ENCODE measurements at regions not wholly inside any gene's neighbourhood (a gene's known extent, or its start where the extent isn't known, plus 50 kb on each side); places are given as distances from the start of the nearest gene placed in this dataset.
"Not testable (repeated sequence)": the region's sequence is repeated elsewhere in the genome, so short reads cannot be mapped to it uniquely, and the experiment has no call there.

GRCh38 chr1:5680600-5680999 is 311.6 kb downstream of the NPHP4 start:
- H3K9ac ChIP-seq (ENCODE audit: low read depth, low read length), result no peak overlapping the region
- H3K4me3 ChIP-seq (ENCODE audit: low read depth, low read length), result no peak overlapping the region

GRCh38 chr1:5678759-5679158 is 313.5 kb downstream of the NPHP4 start:
- Histone ChIP-seq H3K9ac (ENCODE audit: low read depth, low read length) (no peak overlapping the region), H3K9me3 (ENCODE audit: control insufficient read depth, insufficient read depth, low read length) (no peaks in the 10 kb centered on the region), H3K27me3 (ENCODE audit: control insufficient read depth, insufficient read depth, low read length) (no peaks in the 10 kb centered on the region), H3K36me3 (ENCODE audit: control insufficient read depth, insufficient read depth, low read length) (no peaks in the 10 kb centered on the region), H3K27ac (ENCODE audit: low read depth, low read length) (no peak overlapping the region), H3K4me3 (ENCODE audit: low read depth, low read length) (no peak overlapping the region), H3K4me1 (ENCODE audit: control insufficient read depth, insufficient read depth, low read length) (no peaks in the 10 kb centered on the region)

More at GRCh38 chr1:5680600-5680999, 311.6 kb downstream of the NPHP4 start:
- Histone ChIP-seq H3K27ac (ENCODE audit: low read depth, low read length) (no peak overlapping the region), H3K27me3 (ENCODE audit: control insufficient read depth, insufficient read depth, low read length) (no peaks in the 10 kb centered on the region), H3K36me3 (ENCODE audit: control insufficient read depth, insufficient read depth, low read length) (no peaks in the 10 kb centered on the region), H3K9me3 (ENCODE audit: control insufficient read depth, insufficient read depth, low read length) (no peaks in the 10 kb centered on the region), H3K4me1 (ENCODE audit: control insufficient read depth, insufficient read depth, low read length) (no peaks in the 10 kb centered on the region)

GRCh38 chr1:5672355-5672754 is 319.9 kb downstream of the NPHP4 start:
- not testable (repeated sequence) for H3K4me3 ChIP-seq (ENCODE audit: low read depth, low read length)

GRCh38 chr1:5670590-5671350 is 321.5 kb downstream of the NPHP4 start:
- peaks cover 19% of the 10 kb centered on the region for H3K9me3 ChIP-seq (ENCODE audit: control insufficient read depth, insufficient read depth, low read length)

More at GRCh38 chr1:5672355-5672754, 319.9 kb downstream of the NPHP4 start:
- not testable (repeated sequence) for H3K27me3 ChIP-seq (ENCODE audit: control insufficient read depth, insufficient read depth, low read length); H3K4me1 ChIP-seq (ENCODE audit: control insufficient read depth, insufficient read depth, low read length); H3K36me3 ChIP-seq (ENCODE audit: control insufficient read depth, insufficient read depth, low read length); H3K27ac ChIP-seq (ENCODE audit: low read depth, low read length); H3K9ac ChIP-seq (ENCODE audit: low read depth, low read length)
- peaks cover 19% of the 10 kb centered on the region for H3K9me3 ChIP-seq (ENCODE audit: control insufficient read depth, insufficient read depth, low read length)

GRCh38 chr1:5667513-5668325 is 324.5 kb downstream of the NPHP4 start:
- Histone ChIP-seq H3K4me1 (ENCODE audit: control insufficient read depth, insufficient read depth, low read length) (no peaks in the 10 kb centered on the region), H3K27ac (ENCODE audit: low read depth, low read length) (no peak overlapping the region), H3K9ac (ENCODE audit: low read depth, low read length) (no peak overlapping the region), H3K9me3 (ENCODE audit: control insufficient read depth, insufficient read depth, low read length) (peaks cover 18% of the 10 kb centered on the region), H3K27me3 (ENCODE audit: control insufficient read depth, insufficient read depth, low read length) (no peaks in the 10 kb centered on the region), H3K36me3 (ENCODE audit: control insufficient read depth, insufficient read depth, low read length) (no peaks in the 10 kb centered on the region), H3K4me3 (ENCODE audit: low read depth, low read length) (no peak overlapping the region)

More at GRCh38 chr1:5670590-5671350, 321.5 kb downstream of the NPHP4 start:
- Histone ChIP-seq H3K36me3 (ENCODE audit: control insufficient read depth, insufficient read depth, low read length) (no peaks in the 10 kb centered on the region), H3K9ac (ENCODE audit: low read depth, low read length) (no peak overlapping the region), H3K27me3 (ENCODE audit: control insufficient read depth, insufficient read depth, low read length) (no peaks in the 10 kb centered on the region), H3K4me1 (ENCODE audit: control insufficient read depth, insufficient read depth, low read length) (no peaks in the 10 kb centered on the region), H3K27ac (ENCODE audit: low read depth, low read length) (no peak overlapping the region), H3K4me3 (ENCODE audit: low read depth, low read length) (no peak overlapping the region)

GRCh38 chr1:5664906-5665875 is 327.0 kb downstream of the NPHP4 start:
- H3K27me3 ChIP-seq (ENCODE audit: control insufficient read depth, insufficient read depth, low read length), result no peaks in the 10 kb centered on the region
- H3K4me1 ChIP-seq (ENCODE audit: control insufficient read depth, insufficient read depth, low read length), result no peaks in the 10 kb centered on the region
- H3K9me3 ChIP-seq (ENCODE audit: control insufficient read depth, insufficient read depth, low read length), result peaks cover 8% of the 10 kb centered on the region; the same call in 1 of the 2 replicates
- no peak overlapping the region for H3K4me3 ChIP-seq (ENCODE audit: low read depth, low read length)
- H3K9ac ChIP-seq (ENCODE audit: low read depth, low read length), result no peak overlapping the region
- H3K36me3 ChIP-seq (ENCODE audit: control insufficient read depth, insufficient read depth, low read length), result no peaks in the 10 kb centered on the region
- H3K27ac ChIP-seq (ENCODE audit: low read depth, low read length), result no peak overlapping the region

- no peaks in the 10 kb centered on the region for H3K36me3 ChIP-seq (ENCODE audit: control insufficient read depth, insufficient read depth, low read length)
- H3K27me3 ChIP-seq (ENCODE audit: control insufficient read depth, insufficient read depth, low read length), result no peaks in the 10 kb centered on the region
- H3K27ac ChIP-seq (ENCODE audit: low read depth, low read length), result no peak overlapping the region
- no peak overlapping the region for H3K9ac ChIP-seq (ENCODE audit: low read depth, low read length)
- H3K4me3 ChIP-seq (ENCODE audit: low read depth, low read length), result no peak overlapping the region
- H3K9me3 ChIP-seq (ENCODE audit: control insufficient read depth, insufficient read depth, low read length), result peaks cover 5% of the 10 kb centered on the region; the same call in 1 of the 2 replicates
- H3K4me1 ChIP-seq (ENCODE audit: control insufficient read depth, insufficient read depth, low read length), result no peaks in the 10 kb centered on the region
Measured at GRCh38 chr1:5664081-5664768, 328.0 kb downstream of the NPHP4 start.

- no peaks in the 10 kb centered on the region for H3K4me1 ChIP-seq (ENCODE audit: control insufficient read depth, insufficient read depth, low read length)
- H3K36me3 ChIP-seq (ENCODE audit: control insufficient read depth, insufficient read depth, low read length), result no peaks in the 10 kb centered on the region
Measured at GRCh38 chr1:5662744-5663126, 329.5 kb downstream of the NPHP4 start.

GRCh38 chr1:5662086-5662743 is 330.0 kb downstream of the NPHP4 start:
- no peaks in the 10 kb centered on the region for H3K9me3 ChIP-seq (ENCODE audit: control insufficient read depth, insufficient read depth, low read length)
- H3K4me3 ChIP-seq (ENCODE audit: low read depth, low read length), result no peak overlapping the region
- H3K36me3 ChIP-seq (ENCODE audit: control insufficient read depth, insufficient read depth, low read length), result no peaks in the 10 kb centered on the region
- H3K27ac ChIP-seq (ENCODE audit: low read depth, low read length), result no peak overlapping the region
- no peaks in the 10 kb centered on the region for H3K4me1 ChIP-seq (ENCODE audit: control insufficient read depth, insufficient read depth, low read length)
- no peak overlapping the region for H3K9ac ChIP-seq (ENCODE audit: low read depth, low read length)
- H3K27me3 ChIP-seq (ENCODE audit: control insufficient read depth, insufficient read depth, low read length), result no peaks in the 10 kb centered on the region

More at GRCh38 chr1:5662744-5663126, 329.5 kb downstream of the NPHP4 start:
- Histone ChIP-seq H3K9ac (ENCODE audit: low read depth, low read length) (no peak overlapping the region), H3K27me3 (ENCODE audit: control insufficient read depth, insufficient read depth, low read length) (no peaks in the 10 kb centered on the region), H3K27ac (ENCODE audit: low read depth, low read length) (no peak overlapping the region), H3K4me3 (ENCODE audit: low read depth, low read length) (no peak overlapping the region), H3K9me3 (ENCODE audit: control insufficient read depth, insufficient read depth, low read length) (no peaks in the 10 kb centered on the region)

Measured in HUES48 (cell line).